DMS153 (cell line): ENCODE measurements at regions not wholly inside any gene's neighbourhood (a gene's known extent, or its start where the extent isn't known, plus 50 kb on each side); places are given as distances from the start of the nearest gene placed in this dataset.

Source experiments
- DNase-seq: peaks from one replicate; lab custom pipeline; 2025; lab: John Stamatoyannopoulos, UW

GRCh38 chr4:149928507-149928906 lies 112.9 kb upstream of the IQCM start:
- no peak for DNase-seq

GRCh38 chr4:149931431-149931830 lies 115.8 kb upstream of the IQCM start:
- no peak for DNase-seq

GRCh38 chr4:149932188-149932587 lies 116.5 kb upstream of the IQCM start:
- no peak for DNase-seq

GRCh38 chr4:149933120-149933519 lies 117.5 kb upstream of the IQCM start:
- no peak for DNase-seq

- no peak for DNase-seq
Observed at GRCh38 chr4:149933883-149934282, 118.2 kb upstream of the IQCM start.

- no peak for DNase-seq
Observed at GRCh38 chr4:149949381-149949780, 128.9 kb upstream of the DCLK2 start.

- DNase-seq: no peak
Observed at GRCh38 chr4:149951152-149951900, 126.9 kb upstream of the DCLK2 start.

GRCh38 chr4:149952101-149952500 lies 126.1 kb upstream of the DCLK2 start:
- DNase-seq: no peak

- DNase-seq: no peak
Observed at GRCh38 chr4:149952716-149953115, 125.5 kb upstream of the DCLK2 start.

- DNase-seq: no peak
Observed at GRCh38 chr4:149955780-149956390, 122.4 kb upstream of the DCLK2 start.

- DNase-seq: no peak
Observed at GRCh38 chr4:149956678-149957077, 121.6 kb upstream of the DCLK2 start.

GRCh38 chr4:149961876-149962597 lies 116.2 kb upstream of the DCLK2 start:
- DNase-seq: no peak

- no peak for DNase-seq
Observed at GRCh38 chr4:149964001-149964796, 114.0 kb upstream of the DCLK2 start.

GRCh38 chr4:149965206-149965605 lies 113.0 kb upstream of the DCLK2 start:
- DNase-seq: no peak

- DNase-seq: no peak
Observed at GRCh38 chr4:149972407-149972806, 105.8 kb upstream of the DCLK2 start.

GRCh38 chr4:149973181-149973580 lies 105.1 kb upstream of the DCLK2 start:
- no peak for DNase-seq

- no peak for DNase-seq
Observed at GRCh38 chr4:149975172-149975571, 103.1 kb upstream of the DCLK2 start.

GRCh38 chr4:149980121-149980682 lies 98.0 kb upstream of the DCLK2 start:
- DNase-seq: no peak

GRCh38 chr4:149980941-149981340 lies 97.3 kb upstream of the DCLK2 start:
- DNase-seq: no peak

GRCh38 chr4:149983401-149983800 lies 94.8 kb upstream of the DCLK2 start:
- DNase-seq: no peak

GRCh38 chr4:149983931-149984330 lies 94.3 kb upstream of the DCLK2 start:
- DNase-seq: no peak

- no peak for DNase-seq
Observed at GRCh38 chr4:149985981-149986380, 92.3 kb upstream of the DCLK2 start.
